AG04450 (cell line): ENCODE measurements at regions not wholly inside any gene's neighbourhood (a gene's known extent, or its start where the extent isn't known, plus 50 kb on each side); places are given as distances from the start of the nearest gene placed in this dataset.

Experiments
- CTCF ChIA-PET: fragments of 300-600, 350-600 bp; formaldehyde crosslinking; extraction: SDS; loops from one replicate; lab custom pipeline; 2022; ENCODE audit warnings: antibody characterized with exemption, inconsistent platforms; lab: Charles Lee
- POLR2A ChIA-PET: fragments of 350-600 bp; formaldehyde crosslinking; extraction: SDS; loops from one replicate; lab custom pipeline; 2021; ENCODE audit warnings: antibody characterized with exemption, inconsistent platforms; lab: Yijun Ruan, JAX
- DNase-seq: peaks from one replicate; pipeline ENCODE4 v3.0.0-alpha.2; 2011; ENCODE audit warnings: low read depth, low spot score
- H3K27ac ChIP-seq: one replicate; pipeline ENCODE4 v1.5.1; 2012; ENCODE audit warnings: low read depth, low read length, control low read depth
- H3K27me3 ChIP-seq: one replicate; pipeline ENCODE4 v1.6.0; 2012; ENCODE audit warnings: low read length; ENCODE audit not compliant: control insufficient read depth, insufficient read depth
- H3K4me3 ChIP-seq: 2 replicates; pipeline ENCODE4 v1.5.1; 2011; ENCODE audit warnings: mild to moderate bottlenecking, low read depth, low read length, control low read depth
- H3K9me3 ChIP-seq: 2 replicates; pipeline ENCODE4 v1.5.1; 2012; ENCODE audit warnings: low read length; ENCODE audit not compliant: control insufficient read depth, insufficient read depth
- TF ChIP-seq, protein P1 (sequence below): IDR thresholded peaks from 2 replicates; pipeline ENCODE4 v1.5.1; 2011; ENCODE audit warnings: low read depth, low read length, control low read depth, inconsistent platforms

DNA sequence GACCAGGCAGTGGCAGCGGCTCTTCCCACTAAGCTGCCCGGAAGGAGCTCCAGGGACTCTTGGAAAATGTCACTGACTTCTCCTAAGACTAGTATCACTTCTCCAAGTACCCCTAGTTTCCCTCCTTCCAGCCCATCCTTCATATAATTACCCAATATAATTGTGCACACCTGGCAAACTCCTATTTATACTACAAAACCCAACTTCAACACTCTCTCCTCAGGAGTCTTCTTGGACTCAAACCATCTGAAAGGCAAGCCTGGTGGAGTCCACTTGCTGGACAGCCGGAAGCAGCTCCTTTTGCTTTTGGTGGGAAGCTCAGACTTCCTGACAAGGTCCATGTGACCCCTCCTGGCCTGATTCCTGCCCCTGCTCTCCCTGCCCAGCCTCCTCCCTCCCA is 955.9 kb downstream of the TBC1D22A start:
- DNase-seq, result no peak
- TF ChIP-seq, protein P1, sequence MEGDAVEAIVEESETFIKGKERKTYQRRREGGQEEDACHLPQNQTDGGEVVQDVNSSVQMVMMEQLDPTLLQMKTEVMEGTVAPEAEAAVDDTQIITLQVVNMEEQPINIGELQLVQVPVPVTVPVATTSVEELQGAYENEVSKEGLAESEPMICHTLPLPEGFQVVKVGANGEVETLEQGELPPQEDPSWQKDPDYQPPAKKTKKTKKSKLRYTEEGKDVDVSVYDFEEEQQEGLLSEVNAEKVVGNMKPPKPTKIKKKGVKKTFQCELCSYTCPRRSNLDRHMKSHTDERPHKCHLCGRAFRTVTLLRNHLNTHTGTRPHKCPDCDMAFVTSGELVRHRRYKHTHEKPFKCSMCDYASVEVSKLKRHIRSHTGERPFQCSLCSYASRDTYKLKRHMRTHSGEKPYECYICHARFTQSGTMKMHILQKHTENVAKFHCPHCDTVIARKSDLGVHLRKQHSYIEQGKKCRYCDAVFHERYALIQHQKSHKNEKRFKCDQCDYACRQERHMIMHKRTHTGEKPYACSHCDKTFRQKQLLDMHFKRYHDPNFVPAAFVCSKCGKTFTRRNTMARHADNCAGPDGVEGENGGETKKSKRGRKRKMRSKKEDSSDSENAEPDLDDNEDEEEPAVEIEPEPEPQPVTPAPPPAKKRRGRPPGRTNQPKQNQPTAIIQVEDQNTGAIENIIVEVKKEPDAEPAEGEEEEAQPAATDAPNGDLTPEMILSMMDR, result no peak
- Histone ChIP-seq H3K27me3 (no peaks in the 10 kb centered on the region), H3K27ac (no peak overlapping the region), H3K9me3 (peaks cover 60% of the 10 kb centered on the region), H3K4me3 (no peak overlapping the region)
- ChIA-PET CTCF (no interaction called here), POLR2A (no interaction called here)

DNA sequence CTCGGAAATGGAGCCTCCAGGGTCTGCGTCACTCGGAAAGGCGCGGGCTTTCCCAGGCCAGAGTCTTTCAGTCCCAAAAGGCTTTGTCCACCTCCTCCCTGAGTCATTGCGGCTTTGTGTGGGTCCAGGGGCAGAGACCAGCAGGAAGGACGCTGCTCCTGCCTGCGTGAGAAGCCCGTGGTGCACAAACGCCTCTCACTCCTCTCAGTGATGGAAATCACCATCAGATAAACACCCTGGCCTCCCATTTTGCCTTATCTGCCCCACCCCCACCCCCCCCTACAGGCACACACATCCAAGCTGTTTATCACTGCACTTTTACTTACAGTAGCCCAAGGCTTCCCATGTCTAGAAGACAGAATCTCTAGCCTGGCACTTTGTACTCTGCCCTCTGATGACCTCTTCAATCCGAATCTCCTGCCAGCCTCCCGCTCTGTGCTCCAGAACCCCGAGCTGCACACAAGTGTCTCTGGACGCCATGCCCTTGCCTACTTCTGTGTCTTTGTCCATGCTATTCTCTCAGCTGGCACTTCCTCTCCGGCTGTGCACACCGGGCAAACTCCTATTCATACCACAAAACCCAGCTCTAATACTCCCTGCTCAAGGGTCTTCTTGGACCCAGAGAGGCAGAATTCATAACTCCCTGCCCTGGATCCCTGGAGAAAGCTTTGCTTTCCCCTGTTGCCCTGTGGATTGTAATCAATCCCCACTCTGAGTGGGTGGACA is 954.6 kb downstream of the TBC1D22A start:
- no peaks in the 10 kb centered on the region for H3K27me3 ChIP-seq
- no peak for DNase-seq
- no peak overlapping the region for H3K4me3 ChIP-seq
- H3K9me3 ChIP-seq, result peaks cover 61% of the 10 kb centered on the region
- POLR2A ChIA-PET, result no interaction called here
- H3K27ac ChIP-seq, result no peak overlapping the region
- TF ChIP-seq, protein P1, result no peak
- CTCF ChIA-PET, result no interaction called here

DNA sequence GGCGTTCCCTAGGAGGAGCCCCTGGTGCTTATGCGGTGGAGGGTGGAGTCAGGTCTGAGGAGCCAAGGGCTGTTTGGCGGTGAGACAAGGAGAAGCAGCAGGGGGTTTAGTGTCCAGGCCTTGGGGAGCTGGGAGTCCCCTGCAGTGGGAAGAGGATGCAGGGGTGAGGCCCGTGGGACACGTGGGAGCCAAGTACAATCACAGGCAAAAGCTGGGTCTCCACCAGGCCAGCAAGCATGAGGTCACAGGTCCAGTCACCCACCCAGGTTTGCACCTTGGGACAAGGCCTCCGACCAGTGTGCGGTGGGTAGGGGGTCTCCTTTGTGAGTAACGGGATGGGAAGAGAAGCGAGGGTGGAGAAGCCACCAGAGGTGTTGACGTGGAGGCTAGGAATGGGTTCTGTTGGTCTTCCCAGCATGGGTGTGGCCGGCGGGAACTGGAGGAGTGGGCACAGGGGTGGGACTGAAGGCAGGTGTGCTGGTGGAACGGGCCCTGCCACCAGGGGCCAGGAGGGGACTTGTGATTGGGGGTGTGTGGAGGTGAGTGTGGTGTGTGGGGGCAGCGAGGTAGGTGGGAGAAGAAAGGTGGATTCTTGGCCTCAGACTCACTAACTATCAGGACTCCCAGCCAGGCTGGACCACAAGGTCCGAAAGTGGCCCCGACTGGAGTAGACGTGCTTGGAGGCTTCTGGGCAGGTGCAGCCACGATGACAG is 953.6 kb downstream of the TBC1D22A start:
- ChIA-PET CTCF (no interaction called here), POLR2A (no interaction called here)
- TF ChIP-seq, protein P1, result no peak
- peaks cover 61% of the 10 kb centered on the region for H3K9me3 ChIP-seq
- no peak overlapping the region for H3K27ac ChIP-seq
- H3K27me3 ChIP-seq, result no peaks in the 10 kb centered on the region
- no peak for DNase-seq
- H3K4me3 ChIP-seq, result no peak overlapping the region

DNA sequence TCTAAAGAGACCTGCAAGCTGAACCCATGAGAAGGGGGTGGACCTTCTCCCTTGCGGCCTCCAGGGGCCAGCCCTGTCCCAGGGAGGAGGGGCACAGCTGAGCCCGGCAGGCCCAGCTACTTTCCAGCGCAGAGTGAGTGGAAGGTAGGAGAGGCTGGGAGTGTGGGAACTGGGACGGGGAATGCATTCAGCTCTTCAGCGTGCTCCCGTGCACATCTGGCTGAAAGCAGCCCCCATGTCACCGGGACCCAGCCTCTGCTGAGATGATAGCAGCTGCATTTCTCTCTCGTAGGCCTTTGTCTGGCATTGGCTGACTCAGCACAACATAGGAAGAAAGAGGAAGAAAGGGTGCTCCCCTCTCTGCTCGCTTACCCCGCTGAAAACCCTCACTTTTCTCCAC is 951.5 kb downstream of the TBC1D22A start:
- TF ChIP-seq, protein P1, result no peak
- ChIA-PET CTCF (no interaction called here), POLR2A (no interaction called here)
- H3K27me3 ChIP-seq, result no peaks in the 10 kb centered on the region
- H3K4me3 ChIP-seq, result no peak overlapping the region
- DNase-seq, result no peak
- no peak overlapping the region for H3K27ac ChIP-seq
- H3K9me3 ChIP-seq, result peaks cover 54% of the 10 kb centered on the region

DNA sequence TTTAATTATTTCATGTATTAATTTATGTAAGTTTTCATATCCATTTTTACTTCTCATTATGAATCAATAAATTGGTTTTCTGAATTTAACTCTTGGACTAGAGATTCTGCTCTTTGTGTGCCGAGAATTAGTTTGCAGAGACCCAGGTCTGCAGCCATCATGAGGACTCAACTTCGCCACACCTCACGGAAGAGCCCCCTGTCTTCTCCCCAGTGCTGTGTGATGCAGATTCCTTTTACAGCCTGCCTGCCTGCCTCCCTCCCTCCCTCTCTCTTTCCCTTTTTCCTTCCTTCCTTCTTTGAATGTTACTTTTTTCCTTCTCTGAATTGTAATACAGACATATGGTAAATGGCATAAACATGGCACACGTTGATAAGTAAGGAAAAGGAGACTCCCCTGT is 947.7 kb downstream of the TBC1D22A start:
- Histone ChIP-seq H3K4me3 (no peak overlapping the region), H3K27ac (no peak overlapping the region), H3K27me3 (no peaks in the 10 kb centered on the region), H3K9me3 (peaks cover 32% of the 10 kb centered on the region)
- ChIA-PET CTCF (no interaction called here), POLR2A (no interaction called here)
- no peak for DNase-seq
- TF ChIP-seq, protein P1, result no peak
